GM23248 (cell line): ENCODE measurements at regions not wholly inside any gene's neighbourhood (a gene's known extent, or its start where the extent isn't known, plus 50 kb on each side); places are given as distances from the start of the nearest gene placed in this dataset.

ENCODE experiments used
- EZH2 ChIP-seq: fragments of 200-600 bp; sonication (generic); IDR thresholded peaks from 2 replicates; pipeline ENCODE4 v1.6.1; 2018; ENCODE audit warnings: antibody characterized with exemption, mild to moderate bottlenecking; ENCODE audit not compliant: insufficient read depth, poor library complexity, severe bottlenecking
- EZH2phosphoT487 ChIP-seq: fragments of 200-600 bp; sonication (generic); IDR thresholded peaks from 2 replicates; pipeline ENCODE4 v1.6.1; 2018; ENCODE audit warnings: antibody characterized with exemption, moderate library complexity, mild to moderate bottlenecking, low read depth; ENCODE audit not compliant: insufficient read depth

GRCh38 chr2:216916956-216917650 lies 57.2 kb upstream of the TNP1 start:
- no peak for TF ChIP-seq EZH2
- TF ChIP-seq EZH2phosphoT487, result no peak
